Activated T-helper 17 cell treated with anti-CD3 and anti-CD28 coated beads, Interleukin-2, amount 50 U/mL, for 72 hours (primary cell): ENCODE measurements at regions not wholly inside any gene's neighbourhood (a gene's known extent, or its start where the extent isn't known, plus 50 kb on each side); places are given as distances from the start of the nearest gene placed in this dataset.
"Not testable (repeated sequence)": the region's sequence is repeated elsewhere in the genome, so short reads cannot be mapped to it uniquely, and the experiment has no call there.

Experiments used
- ATAC-seq: fragments of 150-1000 bp; cut with Tn5 transposase; replicated peaks from 2 replicates; pipeline ENCODE4 v1.10.0; 2021; ENCODE audit warnings: mild to moderate bottlenecking, moderate library complexity
- H3K27ac Mint-ChIP-seq: one replicate; pipeline ENCODE4 v1.8.0; 2022; ENCODE audit warnings: mixed read lengths
- H3K27me3 Mint-ChIP-seq: one replicate; pipeline ENCODE4 v1.8.0; 2022; ENCODE audit warnings: mixed read lengths
- H3K36me3 Mint-ChIP-seq: one replicate; pipeline ENCODE4 v1.8.0; 2022; ENCODE audit warnings: low read depth, mild to moderate bottlenecking, mixed read lengths
- H3K4me1 Mint-ChIP-seq: one replicate; pipeline ENCODE4 v1.8.0; 2022; ENCODE audit warnings: mixed read lengths
- H3K4me3 Mint-ChIP-seq: one replicate; pipeline ENCODE4 v1.8.0; 2022; ENCODE audit warnings: mild to moderate bottlenecking, mixed read lengths
- H3K9me3 Mint-ChIP-seq: one replicate; pipeline ENCODE4 v1.8.0; 2022; ENCODE audit warnings: mixed read lengths

- no peaks in the 10 kb centered on the region for H3K36me3 Mint-ChIP-seq
- H3K27me3 Mint-ChIP-seq: peaks cover 4% of the 10 kb centered on the region
- H3K9me3 Mint-ChIP-seq: no peaks in the 10 kb centered on the region
- H3K4me1 Mint-ChIP-seq: no peaks in the 10 kb centered on the region
- no peak overlapping the region for H3K4me3 Mint-ChIP-seq
- H3K27ac Mint-ChIP-seq: no peak overlapping the region
- ATAC-seq: no peak
These were observed 365.5 kb downstream of the SHANK2 start for GRCh38 chr11:70886676-70887541.

GRCh38 chr11:70887542-70887827 lies 364.9 kb downstream of the SHANK2 start:
- H3K4me3 Mint-ChIP-seq: no peak overlapping the region
- peaks cover 4% of the 10 kb centered on the region for H3K27me3 Mint-ChIP-seq
- H3K27ac Mint-ChIP-seq: no peak overlapping the region
- H3K4me1 Mint-ChIP-seq: no peaks in the 10 kb centered on the region
- H3K9me3 Mint-ChIP-seq: no peaks in the 10 kb centered on the region
- no peak for ATAC-seq
- no peaks in the 10 kb centered on the region for H3K36me3 Mint-ChIP-seq

GRCh38 chr11:70888061-70888460 lies 364.3 kb downstream of the SHANK2 start:
- peaks cover 4% of the 10 kb centered on the region for H3K27me3 Mint-ChIP-seq
- H3K9me3 Mint-ChIP-seq: no peaks in the 10 kb centered on the region
- no peak overlapping the region for H3K27ac Mint-ChIP-seq
- no peaks in the 10 kb centered on the region for H3K4me1 Mint-ChIP-seq
- no peak overlapping the region for H3K4me3 Mint-ChIP-seq
- H3K36me3 Mint-ChIP-seq: no peaks in the 10 kb centered on the region
- no peak for ATAC-seq

- H3K27me3 Mint-ChIP-seq: peaks cover 4% of the 10 kb centered on the region
- H3K4me1 Mint-ChIP-seq: no peaks in the 10 kb centered on the region
- H3K4me3 Mint-ChIP-seq: no peak overlapping the region
- no peak for ATAC-seq
- no peaks in the 10 kb centered on the region for H3K9me3 Mint-ChIP-seq
- H3K36me3 Mint-ChIP-seq: no peaks in the 10 kb centered on the region
- H3K27ac Mint-ChIP-seq: no peak overlapping the region
These were observed 363.0 kb downstream of the SHANK2 start for GRCh38 chr11:70889411-70889810.

- Mint-ChIP-seq H3K4me1 (no peaks in the 10 kb centered on the region), H3K9me3 (peaks cover 1% of the 10 kb centered on the region), H3K4me3 (no peak overlapping the region), H3K36me3 (no peaks in the 10 kb centered on the region), H3K27me3 (peaks cover 4% of the 10 kb centered on the region), H3K27ac (no peak overlapping the region)
- ATAC-seq: no peak
These were observed 360.5 kb downstream of the SHANK2 start for GRCh38 chr11:70891844-70892380.

GRCh38 chr11:70892889-70893288 lies 359.5 kb downstream of the SHANK2 start:
- Mint-ChIP-seq H3K9me3 (peaks cover 4% of the 10 kb centered on the region), H3K4me1 (no peaks in the 10 kb centered on the region), H3K27ac (no peak overlapping the region), H3K36me3 (no peaks in the 10 kb centered on the region), H3K4me3 (no peak overlapping the region), H3K27me3 (peaks cover 4% of the 10 kb centered on the region)
- no peak for ATAC-seq

GRCh38 chr11:70894566-70895365 lies 357.6 kb downstream of the SHANK2 start:
- no peaks in the 10 kb centered on the region for H3K27me3 Mint-ChIP-seq
- no peak for ATAC-seq
- no peaks in the 10 kb centered on the region for H3K36me3 Mint-ChIP-seq
- H3K27ac Mint-ChIP-seq: no peak overlapping the region
- no peak overlapping the region for H3K4me3 Mint-ChIP-seq
- peaks cover 4% of the 10 kb centered on the region for H3K9me3 Mint-ChIP-seq
- H3K4me1 Mint-ChIP-seq: no peaks in the 10 kb centered on the region

GRCh38 chr11:70895366-70895670 lies 357.1 kb downstream of the SHANK2 start:
- H3K4me3 Mint-ChIP-seq: no peak overlapping the region
- no peak for ATAC-seq

GRCh38 chr11:70897429-70897828 lies 354.9 kb downstream of the SHANK2 start:
- no peak for ATAC-seq
- no peaks in the 10 kb centered on the region for H3K4me1 Mint-ChIP-seq
- H3K36me3 Mint-ChIP-seq: no peaks in the 10 kb centered on the region
- no peak overlapping the region for H3K27ac Mint-ChIP-seq
- H3K9me3 Mint-ChIP-seq: peaks cover 4% of the 10 kb centered on the region
- H3K4me3 Mint-ChIP-seq: no peak overlapping the region
- H3K27me3 Mint-ChIP-seq: no peaks in the 10 kb centered on the region

More at GRCh38 chr11:70895366-70895670, 357.1 kb downstream of the SHANK2 start:
- Mint-ChIP-seq H3K9me3 (peaks cover 4% of the 10 kb centered on the region), H3K4me1 (no peaks in the 10 kb centered on the region), H3K36me3 (no peaks in the 10 kb centered on the region), H3K27me3 (no peaks in the 10 kb centered on the region), H3K27ac (no peak overlapping the region)

- no peak overlapping the region for H3K4me3 Mint-ChIP-seq
- H3K9me3 Mint-ChIP-seq: peaks cover 4% of the 10 kb centered on the region
- no peak overlapping the region for H3K27ac Mint-ChIP-seq
- no peaks in the 10 kb centered on the region for H3K4me1 Mint-ChIP-seq
- no peak for ATAC-seq
- no peaks in the 10 kb centered on the region for H3K36me3 Mint-ChIP-seq
- peaks cover under 1% of the 10 kb centered on the region for H3K27me3 Mint-ChIP-seq
These were observed 352.8 kb downstream of the SHANK2 start for GRCh38 chr11:70899616-70900015.

GRCh38 chr11:70900540-70900939 lies 351.8 kb downstream of the SHANK2 start:
- Mint-ChIP-seq H3K27me3 (peaks cover 4% of the 10 kb centered on the region), H3K4me3 (no peak overlapping the region), H3K4me1 (no peaks in the 10 kb centered on the region), H3K27ac (no peak overlapping the region), H3K9me3 (peaks cover 4% of the 10 kb centered on the region), H3K36me3 (no peaks in the 10 kb centered on the region)
- no peak for ATAC-seq

GRCh38 chr11:70901951-70902521 lies 350.3 kb downstream of the SHANK2 start:
- Mint-ChIP-seq H3K27ac (no peak overlapping the region), H3K36me3 (no peaks in the 10 kb centered on the region), H3K4me3 (no peak overlapping the region), H3K27me3 (peaks cover 4% of the 10 kb centered on the region), H3K4me1 (no peaks in the 10 kb centered on the region), H3K9me3 (peaks cover 1% of the 10 kb centered on the region)
- no peak for ATAC-seq

GRCh38 chr11:70903229-70903628 lies 349.1 kb downstream of the SHANK2 start:
- not testable (repeated sequence) for ATAC-seq, H3K36me3 Mint-ChIP-seq, H3K4me1 Mint-ChIP-seq, H3K4me3 Mint-ChIP-seq, H3K27ac Mint-ChIP-seq, H3K9me3 Mint-ChIP-seq, H3K27me3 Mint-ChIP-seq

- ATAC-seq: no peak
- H3K36me3 Mint-ChIP-seq: no peaks in the 10 kb centered on the region
- H3K4me1 Mint-ChIP-seq: no peaks in the 10 kb centered on the region
- H3K27me3 Mint-ChIP-seq: peaks cover 12% of the 10 kb centered on the region
- H3K27ac Mint-ChIP-seq: no peak overlapping the region
- H3K4me3 Mint-ChIP-seq: no peak overlapping the region
- no peaks in the 10 kb centered on the region for H3K9me3 Mint-ChIP-seq
These were observed 346.3 kb downstream of the SHANK2 start for GRCh38 chr11:70906101-70906500.

GRCh38 chr11:70908223-70908622 lies 344.2 kb downstream of the SHANK2 start:
- Mint-ChIP-seq H3K27ac (no peak overlapping the region), H3K4me1 (no peaks in the 10 kb centered on the region), H3K27me3 (peaks cover 20% of the 10 kb centered on the region), H3K36me3 (no peaks in the 10 kb centered on the region), H3K9me3 (no peaks in the 10 kb centered on the region), H3K4me3 (no peak overlapping the region)
- ATAC-seq: no peak
